Caco-2 (cell line): ENCODE measurements at regions not wholly inside any gene's neighbourhood (a gene's known extent, or its start where the extent isn't known, plus 50 kb on each side); places are given as distances from the start of the nearest gene placed in this dataset.

Source experiments
- BruUV-seq: library from RNA; stranded (reverse); fragments of 400-500 nt; replicated peaks from 2 replicates; lab custom pipeline; 2021; lab: Mats Ljungman, UMichigan
- CTCF ChIA-PET: fragments of 300-600 bp; sonication (Branson Sonifier 250); formaldehyde crosslinking; loops from one replicate; lab custom pipeline; 2022; ENCODE audit warnings: antibody characterized with exemption; lab: Charles Lee
- POLR2A ChIA-PET: fragments of 300-600 bp; sonication (Branson Sonifier 250); formaldehyde crosslinking; loops from one replicate; lab custom pipeline; 2022; ENCODE audit warnings: antibody characterized with exemption; lab: Charles Lee
- DNase-seq, 2 experiments: peaks; one replicate each; pipeline versions ENCODE4 v3.0.0 to v3.0.0-alpha.2; 2020 to 2022
- H3K27me3 ChIP-seq: replicated peaks from 2 replicates; pipeline ENCODE4 v1.6.0; 2011; ENCODE audit warnings: low read length; ENCODE audit not compliant: control insufficient read depth, insufficient read depth
- H3K36me3 ChIP-seq: 2 replicates; pipeline ENCODE4 v1.5.1; 2011; ENCODE audit warnings: low read length; ENCODE audit not compliant: control insufficient read depth, insufficient read depth
- H3K4me1 ChIP-seq: fragments of 250-450 bp; sonication (Bioruptor Pico); 2 replicates; pipeline ENCODE4 v1.5.1; 2020; ENCODE audit warnings: mild to moderate bottlenecking
- H3K4me3 ChIP-seq: 2 replicates; pipeline ENCODE4 v1.5.1; 2011; ENCODE audit warnings: low read depth, mild to moderate bottlenecking, control low read depth, low read length
- H3K9me3 ChIP-seq: fragments of 250-450 bp; sonication (Bioruptor Pico); 2 replicates; pipeline ENCODE4 v1.5.1; 2020; ENCODE audit warnings: mild to moderate bottlenecking, moderate library complexity
- H3K27ac Mint-ChIP-seq: one replicate; pipeline ENCODE4 v1.8.0; 2022; ENCODE audit warnings: mixed read lengths; ENCODE audit not compliant: unreplicated experiment
- H3K27me3 Mint-ChIP-seq: one replicate; pipeline ENCODE4 v1.8.0; 2022; ENCODE audit warnings: mixed read lengths; ENCODE audit not compliant: insufficient read depth, unreplicated experiment
- H3K36me3 Mint-ChIP-seq: one replicate; pipeline ENCODE4 v1.8.0; 2022; ENCODE audit warnings: mild to moderate bottlenecking, mixed read lengths; ENCODE audit not compliant: insufficient read depth, unreplicated experiment
- H3K4me1 Mint-ChIP-seq: one replicate; pipeline ENCODE4 v1.8.0; 2022; ENCODE audit warnings: low read depth, mixed read lengths; ENCODE audit not compliant: unreplicated experiment
- H3K4me3 Mint-ChIP-seq: one replicate; pipeline ENCODE4 v1.8.0; 2022; ENCODE audit warnings: mild to moderate bottlenecking, moderate library complexity, mixed read lengths; ENCODE audit not compliant: unreplicated experiment
- H3K9me3 Mint-ChIP-seq: one replicate; pipeline ENCODE4 v1.8.0; 2022; ENCODE audit warnings: mixed read lengths; ENCODE audit not compliant: unreplicated experiment
- CTCF ChIP-seq, 2 experiments: fragments of 200-600 bp in 1 of 2; IDR thresholded peaks; 1 replicate in 1 of 2; 2 replicates in 1 of 2; pipeline versions ENCODE4 v1.5.1 to v1.8.0; 2011 to 2022; ENCODE audit warnings: antibody characterized with exemption in 1 of 2, control low read depth in 1 of 2, inconsistent platforms in 1 of 2, low read depth in 1 of 2, low read length in 1 of 2, mild to moderate bottlenecking in 1 of 2, moderate library complexity in 1 of 2; ENCODE audit not compliant: insufficient read depth in 1 of 2, severe bottlenecking in 1 of 2, unreplicated experiment in 1 of 2
- intact Hi-C: fragments of 100-400 bp; cut with micrococcal nuclease; formaldehyde crosslinking; loops from one replicate; pipeline ENCODE4 v1.10.0; 2022; ENCODE audit not compliant: unreplicated experiment

DNA sequence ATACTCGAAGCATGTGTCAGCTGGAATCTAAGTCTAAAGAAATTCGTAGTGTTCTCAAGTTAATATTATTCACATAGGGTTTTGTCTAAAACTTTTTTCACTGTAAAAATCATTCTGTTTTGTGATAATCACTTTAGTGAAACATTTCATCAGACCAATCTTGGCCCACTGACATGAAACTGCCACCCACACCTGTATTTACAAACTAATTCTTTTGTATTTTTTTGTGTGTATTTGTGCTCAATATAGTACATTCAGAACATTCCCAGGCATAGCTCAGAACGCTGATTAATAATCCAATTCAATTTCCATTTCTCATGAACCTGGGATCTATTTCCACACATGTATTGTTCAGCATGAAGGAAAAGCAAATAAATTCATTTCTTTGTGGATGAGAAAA is 191.7 kb downstream of the RASSF9 start:
- Histone ChIP-seq H3K27me3 (no peaks in the 10 kb centered on the region), H3K9me3 (no peaks in the 10 kb centered on the region), H3K36me3 (no peaks in the 10 kb centered on the region), H3K4me3 (no peak overlapping the region), H3K4me1 (no peaks in the 10 kb centered on the region)
- TF ChIP-seq CTCF (IDR thresholded peaks at IDR 0.05; ENCODE audit: insufficient read depth in 1 of 2, low read depth in 1 of 2, low read length in 1 of 2, severe bottlenecking in 1 of 2, unreplicated experiment in 1 of 2): no peak
- intact Hi-C loops: no loop called here
- H3K4me1 Mint-ChIP-seq: no peaks in the 10 kb centered on the region
- no peak overlapping the region for H3K27ac Mint-ChIP-seq
- no peaks in the 10 kb centered on the region for H3K36me3 Mint-ChIP-seq
- DNase-seq: no peak
- CTCF ChIA-PET: no interaction called here
- H3K27me3 Mint-ChIP-seq: no peaks in the 10 kb centered on the region
- H3K9me3 Mint-ChIP-seq: no peaks in the 10 kb centered on the region
- POLR2A ChIA-PET: no interaction called here
- BruUV-seq: no TSS peak
- no peak overlapping the region for H3K4me3 Mint-ChIP-seq

DNA sequence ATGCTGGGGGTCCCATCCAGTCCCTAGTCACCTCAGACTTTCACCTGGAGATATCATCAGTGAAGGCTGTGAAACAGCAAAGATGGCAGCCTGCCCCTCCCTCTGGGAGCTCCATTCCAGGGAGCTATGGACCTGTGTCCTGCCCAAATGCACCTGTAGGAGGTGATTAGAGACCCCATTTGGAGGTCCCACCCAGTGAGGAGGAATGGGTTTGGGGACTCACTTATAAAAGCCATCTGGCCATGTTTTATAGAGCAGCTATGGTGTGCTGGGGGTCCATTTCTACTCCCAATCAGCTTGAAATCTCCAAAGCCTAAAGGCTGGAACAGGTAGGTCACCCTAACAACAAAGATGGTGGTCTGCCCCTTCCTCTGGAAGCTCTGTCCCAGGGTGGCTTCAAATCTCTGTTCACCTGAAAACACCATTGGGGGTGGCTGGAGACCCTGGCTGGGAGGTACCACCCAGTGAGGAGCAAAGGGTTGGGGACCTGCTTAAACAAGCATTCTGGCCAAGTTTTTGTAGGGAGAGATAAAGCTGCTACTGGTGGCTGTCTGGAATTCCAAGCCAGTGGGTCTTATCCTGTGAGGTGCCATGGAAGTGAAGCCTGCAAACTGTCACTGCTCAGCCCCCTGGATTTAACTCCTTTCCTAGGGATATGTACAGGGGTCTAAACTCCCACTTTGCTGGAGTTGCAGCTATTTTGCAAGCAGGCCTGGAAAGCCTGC is 182.3 kb downstream of the RASSF9 start:
- Histone ChIP-seq H3K36me3 (no peaks in the 10 kb centered on the region), H3K4me3 (no peak overlapping the region), H3K4me1 (no peaks in the 10 kb centered on the region), H3K27me3 (no peaks in the 10 kb centered on the region), H3K9me3 (no peaks in the 10 kb centered on the region)
- peaks cover 8% of the 10 kb centered on the region for H3K9me3 Mint-ChIP-seq
- H3K36me3 Mint-ChIP-seq: no peaks in the 10 kb centered on the region
- no peaks in the 10 kb centered on the region for H3K27me3 Mint-ChIP-seq
- BruUV-seq: no TSS peak
- intact Hi-C loops: no loop called here
- TF ChIP-seq CTCF (IDR thresholded peaks at IDR 0.05; ENCODE audit: insufficient read depth in 1 of 2, low read depth in 1 of 2, low read length in 1 of 2, severe bottlenecking in 1 of 2, unreplicated experiment in 1 of 2): no peak
- no peak overlapping the region for H3K4me3 Mint-ChIP-seq
- no peak for DNase-seq
- ChIA-PET CTCF (no interaction called here), POLR2A (no interaction called here)
- no peak overlapping the region for H3K27ac Mint-ChIP-seq
- H3K4me1 Mint-ChIP-seq: no peaks in the 10 kb centered on the region

DNA sequence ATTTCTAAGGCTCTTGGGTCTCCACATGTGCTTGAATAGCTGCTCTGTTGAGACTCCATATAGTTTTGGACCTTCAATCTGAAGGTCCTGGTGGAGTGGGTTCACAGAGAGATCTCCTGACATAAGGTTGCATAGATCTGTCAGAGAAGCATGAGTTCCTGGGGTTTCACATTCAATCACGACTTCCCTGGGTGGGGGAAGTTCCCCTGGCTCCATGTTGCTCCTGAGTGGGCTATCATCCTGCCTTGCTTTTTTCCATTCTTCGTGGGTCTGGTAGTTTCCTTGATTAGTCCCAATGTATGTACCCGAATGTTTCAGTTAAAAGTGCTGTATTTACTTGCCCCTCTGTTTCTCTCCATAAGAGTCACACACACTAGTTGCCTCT is 181.8 kb downstream of the RASSF9 start:
- no peaks in the 10 kb centered on the region for H3K9me3 ChIP-seq
- no peaks in the 10 kb centered on the region for H3K36me3 ChIP-seq
- no peak overlapping the region for H3K4me3 Mint-ChIP-seq
- BruUV-seq: no TSS peak
- no peaks in the 10 kb centered on the region for H3K27me3 Mint-ChIP-seq
- POLR2A ChIA-PET: no interaction called here
- no peaks in the 10 kb centered on the region for H3K36me3 Mint-ChIP-seq
- DNase-seq: no peak
- CTCF ChIA-PET: no interaction called here
- H3K4me1 Mint-ChIP-seq: no peaks in the 10 kb centered on the region
- H3K4me1 ChIP-seq: no peaks in the 10 kb centered on the region
- intact Hi-C loops: no loop called here
- H3K4me3 ChIP-seq: no peak overlapping the region
- no peaks in the 10 kb centered on the region for H3K27me3 ChIP-seq
- peaks cover 8% of the 10 kb centered on the region for H3K9me3 Mint-ChIP-seq
- TF ChIP-seq CTCF (IDR thresholded peaks at IDR 0.05; ENCODE audit: insufficient read depth in 1 of 2, low read depth in 1 of 2, low read length in 1 of 2, severe bottlenecking in 1 of 2, unreplicated experiment in 1 of 2): no peak
- no peak overlapping the region for H3K27ac Mint-ChIP-seq
